H1 (cell line): ENCODE measurements at regions not wholly inside any gene's neighbourhood (a gene's known extent, or its start where the extent isn't known, plus 50 kb on each side); places are given as distances from the start of the nearest gene placed in this dataset.

Experiments used
- ASH2L ChIP-seq: fragments of 200-600, 300-600 bp; sonication (generic); IDR thresholded peaks from one replicate; pipeline ENCODE4 v1.7.1; 2017; ENCODE audit warnings: low read length
- POLR2A ChIP-seq, 2 experiments: IDR thresholded peaks; 1 replicate in 1 of 2; 2 replicates in 1 of 2; pipeline ENCODE4 v1.6.1; 2011; ENCODE audit warnings: low read depth in 2 of 2, low read length in 2 of 2, mild to moderate bottlenecking in 2 of 2; ENCODE audit errors: control extremely low read depth in 1 of 2
- SIN3A ChIP-seq, 2 experiments: IDR thresholded peaks in 1 of 2; conservative IDR thresholded peaks in 1 of 2; 2 replicates each; pipeline ENCODE4 v1.6.1; 2011 to 2012; ENCODE audit warnings: low read length in 2 of 2, improper control_type of control experiment in 1 of 2, low read depth in 1 of 2, mild to moderate bottlenecking in 1 of 2
- TAF7 ChIP-seq: optimal IDR thresholded peaks from 2 replicates; pipeline ENCODE3; 2011; ENCODE audit warnings: low read depth, mild to moderate bottlenecking, inconsistent platforms, low read length, moderate library complexity, borderline replicate concordance

- TF ChIP-seq TAF7 (no peak), POLR2A (IDR thresholded peaks at IDR 0.05; ENCODE audit: control extremely low read depth in 1 of 2, low read depth in 2 of 2, low read length in 2 of 2) (no peak), ASH2L (no peak), SIN3A (conservative IDR thresholded peaks at IDR 0.05 in 1 of 2, IDR thresholded peaks at IDR 0.05 in 1 of 2; ENCODE audit: low read depth in 1 of 2, low read length in 2 of 2) (no peak)
- TF ChIP-seq, all 59 proteins: peak for 0
These were observed 78.7 kb downstream of the SETD4 start (continued) for GRCh38 chr21:35981514-35982070.
